ENCODE measurements at regions not wholly inside any gene's neighbourhood (a gene's known extent, or its start where the extent isn't known, plus 50 kb on each side); places are given as distances from the start of the nearest gene placed in this dataset.

DNA sequence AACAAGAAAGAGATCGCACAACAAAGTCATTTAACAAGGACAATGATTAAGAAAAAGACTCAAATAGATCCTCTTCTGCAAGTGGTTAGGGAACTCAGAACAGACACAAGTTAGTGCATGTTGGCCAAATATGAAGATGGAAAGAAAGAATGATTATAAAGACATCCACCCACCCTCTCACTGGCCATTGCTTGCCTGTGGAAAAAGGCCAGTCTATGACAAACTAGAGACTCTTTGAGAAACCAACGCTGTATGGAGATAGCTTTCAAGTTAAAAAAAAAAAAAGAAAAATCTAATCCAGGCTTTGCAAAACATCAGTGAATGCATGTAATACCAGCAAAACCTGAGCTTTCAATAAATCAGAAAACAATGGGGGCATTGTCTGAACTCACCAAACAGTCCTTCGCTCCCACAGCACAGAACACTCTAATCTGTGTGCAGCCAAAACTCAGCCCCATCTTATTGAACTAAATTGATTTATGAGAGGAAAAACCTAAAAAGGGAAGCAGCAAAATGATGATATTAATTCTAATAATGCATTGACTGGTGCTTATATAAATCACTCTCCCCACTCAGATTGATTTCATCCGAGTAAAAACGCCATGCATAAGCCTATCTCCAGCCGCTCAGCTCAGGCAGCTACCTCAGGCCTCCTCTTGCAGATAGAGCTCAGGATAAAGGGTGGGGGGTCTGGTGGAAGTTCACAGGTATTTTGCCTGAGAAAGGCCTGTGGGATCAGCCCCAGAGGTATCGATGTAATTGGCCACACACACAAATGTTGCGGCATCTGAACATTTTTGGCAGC is 547.1 kb downstream of the CCDC171 start:
- no peak for DNase-seq

DNA sequence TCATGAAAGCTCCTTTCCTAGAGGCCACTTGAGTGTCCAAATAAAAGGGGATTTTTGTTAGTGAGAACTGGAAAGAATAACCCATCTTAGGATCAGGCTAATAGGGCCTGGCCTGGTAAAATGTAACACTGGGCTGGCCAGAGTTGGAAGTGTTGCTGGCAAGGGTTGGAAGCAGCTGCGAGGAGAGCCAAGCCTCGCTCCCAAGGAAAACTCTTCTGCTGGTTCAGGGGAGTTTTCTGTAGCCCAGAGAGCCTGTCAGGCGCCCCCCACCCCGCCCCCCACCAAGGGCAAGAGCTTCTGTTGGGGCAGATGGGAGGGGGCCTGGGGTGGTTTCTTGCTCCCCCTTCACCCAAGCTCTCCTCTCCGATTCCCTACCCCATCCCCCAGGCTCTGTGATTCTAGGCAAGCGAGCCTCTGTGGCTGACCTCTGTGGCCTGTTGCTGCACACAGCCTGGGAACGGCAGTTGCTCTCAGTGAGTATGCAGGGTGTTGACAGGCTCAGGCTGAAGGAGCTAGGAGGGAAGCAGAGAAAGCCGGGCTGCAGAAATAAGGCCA is 547.8 kb downstream of the CCDC171 start:
- DNase-seq = no peak

- no peak for DNase-seq
These were observed 549.3 kb downstream of the CCDC171 start for GRCh38 chr9:16102154-16102553.

GRCh38 chr9:16103620-16104397 is 551.0 kb downstream of the CCDC171 start:
- peak; percentile 3 for DNase-seq

- DNase-seq = no peak
These were observed 552.6 kb downstream of the CCDC171 start for GRCh38 chr9:16105168-16106020.

- no peak for DNase-seq
These were observed 553.3 kb downstream of the CCDC171 start for GRCh38 chr9:16106021-16106571.

- DNase-seq = no peak
These were observed 559.3 kb downstream of the CCDC171 start for GRCh38 chr9:16112116-16112515.

DNA sequence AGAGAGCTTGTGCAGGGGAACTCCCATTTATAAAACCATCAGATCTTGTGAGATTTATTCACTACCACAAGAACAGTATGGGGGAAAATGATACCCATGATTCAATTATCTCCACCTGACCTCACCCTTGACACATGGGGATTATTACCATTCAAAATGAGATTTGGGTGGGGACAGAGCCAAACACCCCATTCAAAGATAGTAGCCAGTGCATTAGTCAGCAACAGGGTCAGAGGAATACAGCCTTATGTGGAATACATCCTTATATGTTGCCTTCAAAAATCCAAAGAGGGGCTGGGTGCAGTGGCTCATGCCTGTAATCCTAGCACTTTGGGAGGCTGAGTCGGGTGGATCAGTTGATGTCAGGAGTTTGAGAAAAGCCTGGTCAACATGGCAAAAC is 563.2 kb downstream of the CCDC171 start:
- DNase-seq = no peak

DNA sequence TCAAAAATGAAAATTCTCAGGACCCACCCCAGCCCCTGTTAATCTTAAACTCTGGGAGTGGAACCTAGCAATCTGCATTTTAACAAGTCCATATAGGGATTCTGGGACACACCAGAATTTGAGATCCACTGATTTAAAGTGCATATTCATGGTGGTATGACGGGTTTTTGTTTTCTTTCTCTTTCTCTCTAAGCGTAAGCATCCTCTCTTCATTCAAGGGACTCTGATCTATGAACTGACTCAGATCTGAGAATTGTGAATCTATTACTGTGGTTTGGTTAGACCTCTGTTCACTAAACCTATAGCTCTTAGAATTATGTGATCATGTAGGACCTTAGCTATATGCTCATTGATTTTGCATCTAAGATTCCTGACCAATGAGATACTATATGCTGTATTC is 565.2 kb downstream of the CCDC171 start:
- DNase-seq = no peak

DNA sequence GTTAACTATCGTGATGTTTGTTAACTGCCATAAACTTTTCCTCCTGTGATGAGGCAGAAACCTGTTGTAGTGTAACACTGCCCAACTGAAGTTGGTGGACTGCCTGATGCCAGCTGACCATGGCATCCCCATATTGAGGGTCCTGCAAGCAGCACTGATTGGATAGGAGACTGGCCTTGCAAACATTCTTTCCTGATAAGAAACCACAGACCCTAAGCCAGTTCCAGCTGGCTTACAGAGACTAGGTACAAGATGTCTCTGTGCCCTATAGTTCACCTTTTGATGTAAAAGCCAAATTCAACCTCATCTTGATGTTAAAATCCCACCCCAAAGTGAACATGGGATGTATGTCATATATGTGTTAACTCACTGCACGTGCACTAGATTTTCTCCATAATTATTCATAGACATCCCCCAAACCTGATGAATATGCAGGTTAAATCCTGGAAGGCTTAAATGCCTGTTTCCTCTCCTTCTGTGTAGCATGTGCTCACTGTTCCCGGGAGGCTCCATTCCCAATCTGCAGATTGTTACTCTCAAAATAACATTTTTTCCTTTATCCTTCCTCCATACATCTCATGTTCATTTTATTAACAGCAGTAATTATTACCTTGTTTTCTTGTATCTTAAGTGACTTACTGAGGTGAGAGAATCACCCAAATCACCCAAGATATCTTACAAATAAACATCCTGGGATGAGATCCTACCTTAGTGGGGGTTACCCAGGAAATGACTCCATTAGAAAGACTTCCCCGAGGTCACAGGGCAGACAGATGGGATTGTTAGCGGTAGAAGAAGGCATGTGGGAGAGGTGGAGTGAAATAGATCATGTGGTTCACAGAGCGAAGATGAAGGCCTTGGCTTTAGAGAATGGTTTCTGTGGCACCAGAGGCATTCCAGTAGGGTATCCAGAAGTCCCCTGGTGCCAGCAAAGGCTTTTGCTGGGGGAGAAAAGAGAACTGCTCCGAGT is 566.7 kb downstream of the CCDC171 start:
- no peak for DNase-seq

DNA sequence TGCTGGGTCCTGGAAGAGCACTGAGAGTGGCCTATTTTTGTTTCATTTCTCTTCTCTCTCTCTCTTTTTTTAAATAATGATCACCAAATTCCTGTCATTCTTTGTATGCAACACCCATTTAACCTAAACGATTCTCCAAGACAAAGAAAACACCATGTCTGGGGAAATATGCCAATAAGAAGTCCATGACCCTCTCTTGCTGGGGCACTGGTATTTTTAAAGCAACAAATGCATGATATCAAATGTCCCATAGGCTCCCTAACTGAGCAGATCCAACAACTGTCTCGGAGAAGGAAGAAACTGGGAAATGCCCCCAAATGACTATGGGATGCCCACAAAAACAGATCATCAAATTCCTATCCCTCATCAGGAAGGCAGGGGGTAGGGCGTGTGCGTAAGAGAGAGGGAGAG is 567.4 kb downstream of the CCDC171 start:
- DNase-seq = no peak

DNA sequence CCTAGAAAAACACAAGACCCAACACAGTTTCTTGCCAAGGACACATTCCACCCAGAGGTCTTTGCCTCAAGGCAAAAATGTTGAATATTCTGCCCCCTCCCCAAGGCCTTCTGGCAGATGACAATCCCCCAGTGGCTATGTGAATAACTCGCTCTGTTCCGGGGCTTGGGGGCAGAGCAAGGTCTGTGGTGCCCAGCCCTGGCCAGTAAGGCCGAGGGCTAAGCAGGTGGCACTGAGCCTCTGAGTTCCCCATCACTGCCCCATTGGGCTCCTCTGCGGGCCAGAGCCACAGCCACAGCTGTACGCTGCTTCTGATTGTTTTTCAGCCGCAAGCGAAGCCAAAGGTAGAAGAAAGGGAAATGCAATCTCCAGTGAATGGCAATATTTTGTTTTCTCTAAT is 567.9 kb downstream of the CCDC171 start:
- DNase-seq = no peak

DNA sequence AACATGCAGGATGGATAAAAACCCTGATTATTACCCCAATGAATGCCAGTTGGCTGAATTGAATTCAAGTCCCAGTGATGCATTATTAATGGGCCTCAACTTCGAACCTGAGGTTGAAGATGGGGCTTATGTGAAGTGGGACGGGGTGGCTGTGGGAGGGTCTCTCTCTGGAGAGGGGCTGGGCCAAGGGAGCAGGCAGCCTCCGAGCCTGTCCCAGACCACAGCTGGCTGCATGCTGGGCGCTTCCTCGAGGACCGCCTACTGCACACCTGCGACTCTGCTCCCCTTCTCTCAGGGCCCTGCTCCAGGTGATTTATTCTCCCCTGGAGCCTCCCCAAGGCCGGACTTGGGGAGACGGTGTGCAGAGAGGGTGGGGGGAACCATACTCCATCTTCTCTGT is 568.3 kb downstream of the CCDC171 start:
- DNase-seq = no peak

GRCh38 chr9:16121601-16122286 is 568.9 kb downstream of the CCDC171 start:
- DNase-seq = no peak

DNA sequence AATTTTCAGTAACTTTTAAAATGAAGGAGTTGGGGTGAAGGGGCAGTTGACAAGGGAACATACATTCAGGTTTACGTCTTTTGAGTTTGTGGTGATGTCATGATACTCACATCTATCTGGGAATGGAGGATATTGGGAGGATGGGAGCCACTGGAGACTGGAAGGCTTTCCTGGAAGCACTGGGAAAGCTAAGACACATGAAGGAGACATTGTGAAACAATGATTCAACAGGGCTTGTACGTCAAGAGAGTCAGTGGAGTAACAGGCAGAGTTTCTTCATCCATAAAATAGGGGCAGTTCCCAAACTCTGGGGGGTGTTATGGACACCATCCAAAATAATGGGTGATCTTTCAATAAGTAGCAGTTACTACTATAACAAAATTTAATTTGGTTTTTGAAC is 572.8 kb downstream of the CCDC171 start:
- DNase-seq = no peak

DNA sequence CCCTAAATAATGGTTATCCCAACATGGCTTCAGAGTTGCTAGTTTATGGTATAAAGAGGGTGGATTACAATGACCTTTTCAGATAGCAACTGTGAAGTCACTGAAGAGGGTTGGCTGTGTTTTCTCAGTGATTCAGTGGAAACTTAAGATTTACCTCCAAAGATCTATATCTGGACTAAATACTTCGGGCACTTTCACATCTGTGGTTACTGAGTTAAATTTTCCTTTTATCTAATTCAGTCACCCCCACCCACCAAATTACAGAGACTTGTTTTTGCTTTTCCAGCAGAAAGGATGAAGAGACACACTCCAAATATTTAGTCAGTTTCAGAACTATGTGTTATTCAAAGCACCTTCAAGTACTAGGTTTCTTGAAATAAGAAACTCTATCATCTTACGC is 573.2 kb downstream of the CCDC171 start:
- DNase-seq = no peak

DNA sequence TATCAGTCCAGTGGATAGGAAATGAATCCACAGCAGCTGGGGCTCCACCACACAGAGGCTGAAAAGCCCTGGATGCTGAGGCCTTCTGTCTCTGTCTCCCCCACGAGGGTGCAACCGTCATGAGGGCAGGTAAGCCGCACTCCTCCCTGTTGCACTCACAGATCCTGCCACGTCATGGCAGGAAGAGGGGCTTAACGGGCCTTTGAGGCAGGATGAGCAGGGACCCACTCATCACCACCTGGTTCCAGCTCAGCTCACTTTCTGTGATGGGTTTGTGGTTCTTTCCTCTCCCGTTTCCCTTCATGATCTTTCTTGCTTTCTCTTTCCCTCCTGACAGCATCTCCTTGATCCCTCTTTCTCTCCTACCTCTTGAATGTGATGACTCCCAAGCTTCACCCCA is 575.2 kb downstream of the CCDC171 start:
- DNase-seq = no peak

- DNase-seq = no peak
These were observed 578.4 kb downstream of the CCDC171 start for GRCh38 chr9:16131264-16131663.

- no peak for DNase-seq
These were observed 579.7 kb downstream of the CCDC171 start for GRCh38 chr9:16132513-16132912.

- peak; percentile 49 for DNase-seq
These were observed 580.2 kb downstream of the CCDC171 start for GRCh38 chr9:16133032-16133431.
